Mesendoderm (in vitro differentiated cells): ENCODE measurements at regions not wholly inside any gene's neighbourhood (a gene's known extent, or its start where the extent isn't known, plus 50 kb on each side); places are given as distances from the start of the nearest gene placed in this dataset.

ENCODE experiments used
- DNase-seq: peaks from one replicate; pipeline ENCODE4 v3.0.0; 2013
- H2AK5ac ChIP-seq: 2 replicates; pipeline ENCODE4 v1.6.1; 2013; ENCODE audit warnings: low read length, inconsistent platforms
- H2BK120ac ChIP-seq: 2 replicates; pipeline ENCODE4 v1.6.1; 2013; ENCODE audit warnings: low read depth, mild to moderate bottlenecking, low read length, moderate library complexity, mixed read lengths
- H2BK15ac ChIP-seq: replicated peaks from 2 replicates; pipeline ENCODE4 v1.6.1; 2013; ENCODE audit warnings: low read depth, mild to moderate bottlenecking, moderate library complexity
- H2BK5ac ChIP-seq: 2 replicates; pipeline ENCODE4 v1.6.1; 2013; ENCODE audit warnings: low read length, inconsistent platforms
- H3K18ac ChIP-seq: 2 replicates; pipeline ENCODE4 v1.6.1; 2013; ENCODE audit warnings: mild to moderate bottlenecking, low read length, mixed read lengths
- H3K23ac ChIP-seq: one replicate; pipeline ENCODE4 v1.6.1; 2013; ENCODE audit warnings: low read length
- H3K27ac ChIP-seq: 2 replicates; pipeline ENCODE4 v1.5.1; 2013; ENCODE audit warnings: low read depth, mild to moderate bottlenecking, inconsistent platforms, low read length, moderate library complexity
- H3K27me3 ChIP-seq: 2 replicates; pipeline ENCODE4 v1.6.1; 2013; ENCODE audit warnings: low read length, control low read depth, mild to moderate bottlenecking, inconsistent platforms; ENCODE audit not compliant: insufficient read depth, poor library complexity
- H3K36me3 ChIP-seq: 2 replicates; pipeline ENCODE4 v1.6.1; 2013; ENCODE audit warnings: low read length, inconsistent platforms; ENCODE audit not compliant: control insufficient read depth, insufficient read depth
- H3K4ac ChIP-seq: one replicate; pipeline ENCODE4 v1.6.1; 2013; ENCODE audit warnings: low read depth, mild to moderate bottlenecking, low read length, moderate library complexity
- H3K4me1 ChIP-seq: 2 replicates; pipeline ENCODE4 v1.6.1; 2013; ENCODE audit warnings: low read depth, low read length, inconsistent platforms; ENCODE audit not compliant: control insufficient read depth
- H3K4me2 ChIP-seq: 2 replicates; pipeline ENCODE4 v1.6.1; 2013; ENCODE audit warnings: low read length
- H3K4me3 ChIP-seq: 2 replicates; pipeline ENCODE4 v1.5.1; 2013; ENCODE audit warnings: mild to moderate bottlenecking, low read length
- H3K56ac ChIP-seq: one replicate; pipeline ENCODE4 v1.6.1; 2013; ENCODE audit warnings: low read length
- H3K79me1 ChIP-seq: 2 replicates; pipeline ENCODE4 v1.6.1; 2013; ENCODE audit warnings: low read length, inconsistent platforms
- H3K79me2 ChIP-seq: 2 replicates; pipeline ENCODE4 v1.6.1; 2013; ENCODE audit warnings: mild to moderate bottlenecking, low read length; ENCODE audit not compliant: control insufficient read depth, insufficient read depth
- H3K9ac ChIP-seq: 2 replicates; pipeline ENCODE4 v1.6.1; 2013; ENCODE audit warnings: low read length, inconsistent platforms
- H4K5ac ChIP-seq: one replicate; pipeline ENCODE4 v1.6.1; 2013; ENCODE audit warnings: low read length
- H4K8ac ChIP-seq: one replicate; pipeline ENCODE4 v1.6.1; 2013; ENCODE audit warnings: low read depth, mild to moderate bottlenecking, control low read depth, low read length, moderate library complexity
- WGBS: extraction: QIAGEN DNeasy Blood & Tissue Kit; methylation state at CpG from one replicate; pipeline ENCODE4 v1.1.7; 2013; ENCODE audit warnings: low lambda C conversion rate, missing lambda C conversion rate; ENCODE audit not compliant: insufficient coverage; ENCODE audit errors: extremely low coverage; 5-methylcytosine and 5-hydroxymethylcytosine counted together

- no peak overlapping the region for H3K56ac ChIP-seq
- no peaks in the 10 kb centered on the region for H3K79me1 ChIP-seq
- no peak overlapping the region for H3K4me3 ChIP-seq
- H4K8ac ChIP-seq = no peak overlapping the region
- H3K4ac ChIP-seq = no peak overlapping the region
- no peak overlapping the region for H3K4me2 ChIP-seq
- no peak overlapping the region for H3K23ac ChIP-seq
- no peak for DNase-seq
- no peak overlapping the region for H3K18ac ChIP-seq
- no peaks in the 10 kb centered on the region for H3K36me3 ChIP-seq
- H3K27ac ChIP-seq = no peak overlapping the region
- no CpG with 5 or more reads among the region's 8 CpGs for WGBS
- no peaks in the 10 kb centered on the region for H3K4me1 ChIP-seq
- H3K79me2 ChIP-seq = no peaks in the 10 kb centered on the region
- H2AK5ac ChIP-seq = no peak overlapping the region
- no peak overlapping the region for H2BK15ac ChIP-seq
- H2BK5ac ChIP-seq = no peak overlapping the region
- no peaks in the 10 kb centered on the region for H3K27me3 ChIP-seq
- H4K5ac ChIP-seq = no peak overlapping the region
- no peak overlapping the region for H3K9ac ChIP-seq
- no peak overlapping the region for H2BK120ac ChIP-seq
Measured at GRCh38 chr11:70769521-70769920, 371.2 kb downstream of the CTTN start.

DNA sequence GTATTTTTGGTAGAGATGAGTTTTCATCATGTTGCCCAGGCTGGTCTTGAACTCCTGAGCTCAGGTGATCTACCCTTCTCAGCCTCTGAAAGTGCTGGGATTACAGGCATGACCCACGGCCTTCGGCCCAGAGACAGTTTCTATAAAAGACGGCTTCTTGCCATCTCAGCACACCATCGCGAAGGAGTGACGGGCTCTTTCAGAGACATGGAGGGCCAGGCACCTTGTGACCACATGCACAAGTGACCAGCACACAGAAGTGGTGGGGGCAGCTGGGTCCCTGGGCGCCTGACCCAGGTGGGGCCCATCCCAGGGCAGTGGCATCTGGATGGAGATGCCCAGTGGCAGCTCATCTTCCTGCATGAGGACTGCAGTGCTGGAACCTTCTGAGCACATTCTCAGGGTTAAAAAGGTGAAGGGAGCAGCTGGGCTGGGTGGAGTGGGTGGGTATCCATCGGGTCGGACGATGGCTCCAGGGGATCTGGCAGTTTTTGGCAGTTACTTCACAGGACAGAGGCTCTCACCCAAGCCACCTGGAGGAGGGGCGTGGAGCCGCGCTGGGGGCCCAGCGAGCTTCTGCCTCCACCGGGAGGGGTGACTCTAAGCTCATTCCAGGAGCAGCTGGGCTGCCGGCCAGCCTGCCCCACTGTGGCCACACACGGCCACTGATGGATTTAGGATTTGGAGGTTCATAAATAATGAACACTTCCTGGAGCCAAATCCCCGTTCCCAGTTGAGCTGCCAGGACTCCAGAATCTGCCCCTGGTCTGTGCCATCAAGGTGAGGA lies 373.0 kb downstream of the CTTN start:
- H2AK5ac ChIP-seq = no peak overlapping the region
- no peak for DNase-seq
- no peak overlapping the region for H2BK120ac ChIP-seq
- WGBS = no CpG with 5 or more reads among the region's 18 CpGs
- no peaks in the 10 kb centered on the region for H3K79me2 ChIP-seq
- no peak overlapping the region for H2BK15ac ChIP-seq
- H3K18ac ChIP-seq = no peak overlapping the region
- no peak overlapping the region for H3K56ac ChIP-seq
- H2BK5ac ChIP-seq = no peak overlapping the region
- H3K4me1 ChIP-seq = no peaks in the 10 kb centered on the region
- H3K36me3 ChIP-seq = no peaks in the 10 kb centered on the region
- no peak overlapping the region for H3K9ac ChIP-seq
- H4K8ac ChIP-seq = no peak overlapping the region
- H4K5ac ChIP-seq = no peak overlapping the region
- H3K27ac ChIP-seq = no peak overlapping the region
- H3K27me3 ChIP-seq = no peaks in the 10 kb centered on the region
- no peak overlapping the region for H3K4me2 ChIP-seq
- no peak overlapping the region for H3K4ac ChIP-seq
- H3K79me1 ChIP-seq = no peaks in the 10 kb centered on the region
- H3K4me3 ChIP-seq = no peak overlapping the region
- no peak overlapping the region for H3K23ac ChIP-seq

GRCh38 chr11:70772950-70773349 lies 374.6 kb downstream of the CTTN start:
- H3K4me3 ChIP-seq = no peak overlapping the region
- no peak overlapping the region for H2BK5ac ChIP-seq
- H2BK120ac ChIP-seq = no peak overlapping the region
- H3K4me1 ChIP-seq = no peaks in the 10 kb centered on the region
- no peaks in the 10 kb centered on the region for H3K36me3 ChIP-seq
- H4K5ac ChIP-seq = no peak overlapping the region
- no peak overlapping the region for H3K18ac ChIP-seq
- H3K27me3 ChIP-seq = no peaks in the 10 kb centered on the region
- no peak overlapping the region for H3K23ac ChIP-seq
- no peak overlapping the region for H2BK15ac ChIP-seq
- no peak overlapping the region for H3K56ac ChIP-seq
- H3K4me2 ChIP-seq = no peak overlapping the region
- no peak overlapping the region for H3K9ac ChIP-seq
- peak; percentile 63 for DNase-seq
- no peaks in the 10 kb centered on the region for H3K79me2 ChIP-seq
- no peak overlapping the region for H3K4ac ChIP-seq
- H3K79me1 ChIP-seq = no peaks in the 10 kb centered on the region
- no peak overlapping the region for H2AK5ac ChIP-seq
- H3K27ac ChIP-seq = no peak overlapping the region
- H4K8ac ChIP-seq = no peak overlapping the region
- WGBS = no CpG with 5 or more reads among the region's 8 CpGs

GRCh38 chr11:70775386-70776075 lies 377.2 kb downstream of the CTTN start:
- no peaks in the 10 kb centered on the region for H3K27me3 ChIP-seq
- no peak overlapping the region for H4K8ac ChIP-seq
- no peaks in the 10 kb centered on the region for H3K4me1 ChIP-seq
- no peak overlapping the region for H3K4me3 ChIP-seq
- no peak overlapping the region for H2BK120ac ChIP-seq
- H3K27ac ChIP-seq = no peak overlapping the region
- no peak for DNase-seq
- H3K9ac ChIP-seq = no peak overlapping the region
- no peaks in the 10 kb centered on the region for H3K79me2 ChIP-seq
- no peak overlapping the region for H3K18ac ChIP-seq
- no peaks in the 10 kb centered on the region for H3K79me1 ChIP-seq
- H2BK15ac ChIP-seq = no peak overlapping the region
- no peak overlapping the region for H3K23ac ChIP-seq
- H3K4ac ChIP-seq = no peak overlapping the region
- WGBS = no CpG with 5 or more reads among the region's 12 CpGs
- no peak overlapping the region for H3K56ac ChIP-seq
- no peak overlapping the region for H3K4me2 ChIP-seq
- no peak overlapping the region for H2AK5ac ChIP-seq
- no peak overlapping the region for H2BK5ac ChIP-seq
- H4K5ac ChIP-seq = no peak overlapping the region
- no peaks in the 10 kb centered on the region for H3K36me3 ChIP-seq

GRCh38 chr11:70776914-70777532 lies 378.7 kb downstream of the CTTN start:
- no peak overlapping the region for H2AK5ac ChIP-seq
- H3K79me2 ChIP-seq = no peaks in the 10 kb centered on the region
- H3K4me2 ChIP-seq = no peak overlapping the region
- no peaks in the 10 kb centered on the region for H3K27me3 ChIP-seq
- no peak overlapping the region for H3K27ac ChIP-seq
- no peaks in the 10 kb centered on the region for H3K79me1 ChIP-seq
- no peak overlapping the region for H3K4me3 ChIP-seq
- no peak overlapping the region for H4K5ac ChIP-seq
- no peak overlapping the region for H3K4ac ChIP-seq
- DNase-seq = no peak
- no peak overlapping the region for H2BK5ac ChIP-seq
- no peak overlapping the region for H3K18ac ChIP-seq
- no peak overlapping the region for H2BK15ac ChIP-seq
- no peak overlapping the region for H3K9ac ChIP-seq
- H3K23ac ChIP-seq = no peak overlapping the region
- H4K8ac ChIP-seq = no peak overlapping the region
- no peak overlapping the region for H3K56ac ChIP-seq
- no peaks in the 10 kb centered on the region for H3K4me1 ChIP-seq
- H2BK120ac ChIP-seq = no peak overlapping the region
- no peaks in the 10 kb centered on the region for H3K36me3 ChIP-seq
